SH-SY5Y (cell line): ENCODE measurements at regions not wholly inside any gene's neighbourhood (a gene's known extent, or its start where the extent isn't known, plus 50 kb on each side); places are given as distances from the start of the nearest gene placed in this dataset.

Experiments used
- GATA2 ChIP-seq: IDR thresholded peaks from 2 replicates; pipeline ENCODE4 v1.6.1; 2011; ENCODE audit warnings: mild to moderate bottlenecking, low read depth, low read length
- GATA3 ChIP-seq: IDR thresholded peaks from 2 replicates; pipeline ENCODE4 v1.6.1; 2011; ENCODE audit warnings: low read depth, mild to moderate bottlenecking, low read length, moderate library complexity

- no peak for TF ChIP-seq GATA3
- no peak for TF ChIP-seq GATA2
Measured at GRCh38 chr2:217290467-217290866, 430.6 kb upstream of the TNP1 start.
